ENCODE measurements at regions not wholly inside any gene's neighbourhood (a gene's known extent, or its start where the extent isn't known, plus 50 kb on each side); places are given as distances from the start of the nearest gene placed in this dataset.

DNA sequence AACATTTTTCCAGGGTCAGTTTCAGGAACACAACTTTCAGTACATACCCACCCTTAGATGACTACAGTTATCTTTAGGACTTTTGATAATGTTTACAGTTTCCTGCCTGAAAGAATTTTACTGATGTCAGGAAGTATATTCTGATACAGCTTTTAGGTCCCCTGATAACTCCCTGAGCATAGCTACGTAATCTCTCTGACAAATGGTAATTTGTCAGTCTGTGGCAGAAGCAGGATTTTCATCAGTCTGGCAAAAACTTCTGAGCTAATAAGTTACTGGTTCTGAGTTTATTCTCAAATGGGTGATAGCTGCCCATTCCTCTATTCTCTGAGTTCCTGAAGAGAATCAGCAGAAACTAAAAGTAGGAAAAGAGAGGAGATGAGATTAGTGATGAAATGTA is 270.1 kb upstream of the MTPN start:
- H3K9me3 ChIP-seq: no peaks in the 10 kb centered on the region
- WGBS, 5 donors: 24 to 48% (median 35%) methylated on average over 1 of the region's 1 CpG

GRCh38 chr7:136245327-136246004 is 268.3 kb upstream of the MTPN start:
- H3K4me1 ChIP-seq: no peaks in the 10 kb centered on the region
- intact Hi-C loops (cut with DNase I; ENCODE audit: low total_unique reads): no loop called here
- DNase-seq: no peak
- H3K9me3 ChIP-seq: no peaks in the 10 kb centered on the region
- no peak for TF ChIP-seq POLR2A (IDR thresholded peaks at IDR 0.05)
- no peak for TF ChIP-seq EP300 (IDR thresholded peaks at IDR 0.05)
- no peak for TF ChIP-seq POLR2AphosphoS5 (IDR thresholded peaks at IDR 0.05)
- TF ChIP-seq, protein P1, sequence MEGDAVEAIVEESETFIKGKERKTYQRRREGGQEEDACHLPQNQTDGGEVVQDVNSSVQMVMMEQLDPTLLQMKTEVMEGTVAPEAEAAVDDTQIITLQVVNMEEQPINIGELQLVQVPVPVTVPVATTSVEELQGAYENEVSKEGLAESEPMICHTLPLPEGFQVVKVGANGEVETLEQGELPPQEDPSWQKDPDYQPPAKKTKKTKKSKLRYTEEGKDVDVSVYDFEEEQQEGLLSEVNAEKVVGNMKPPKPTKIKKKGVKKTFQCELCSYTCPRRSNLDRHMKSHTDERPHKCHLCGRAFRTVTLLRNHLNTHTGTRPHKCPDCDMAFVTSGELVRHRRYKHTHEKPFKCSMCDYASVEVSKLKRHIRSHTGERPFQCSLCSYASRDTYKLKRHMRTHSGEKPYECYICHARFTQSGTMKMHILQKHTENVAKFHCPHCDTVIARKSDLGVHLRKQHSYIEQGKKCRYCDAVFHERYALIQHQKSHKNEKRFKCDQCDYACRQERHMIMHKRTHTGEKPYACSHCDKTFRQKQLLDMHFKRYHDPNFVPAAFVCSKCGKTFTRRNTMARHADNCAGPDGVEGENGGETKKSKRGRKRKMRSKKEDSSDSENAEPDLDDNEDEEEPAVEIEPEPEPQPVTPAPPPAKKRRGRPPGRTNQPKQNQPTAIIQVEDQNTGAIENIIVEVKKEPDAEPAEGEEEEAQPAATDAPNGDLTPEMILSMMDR (IDR thresholded peaks at IDR 0.05): no peak
- no peaks in the 10 kb centered on the region for H3K36me3 ChIP-seq
- no peak overlapping the region for H3K27ac ChIP-seq
- no peak overlapping the region for H3K4me3 ChIP-seq
- 72 to 80% (median 76%) methylated on average over 3 of the region's 3 CpGs for WGBS, 5 donors
- no peaks in the 10 kb centered on the region for H3K27me3 ChIP-seq

More for the DNA sequence above, 270.1 kb upstream of the MTPN start:
- DNase-seq: no peak
- TF ChIP-seq, protein P1 (IDR thresholded peaks at IDR 0.05): no peak
- no peak for TF ChIP-seq POLR2A (IDR thresholded peaks at IDR 0.05)
- TF ChIP-seq POLR2AphosphoS5 (IDR thresholded peaks at IDR 0.05): no peak
- no peak for TF ChIP-seq EP300 (IDR thresholded peaks at IDR 0.05)
- intact Hi-C loops (cut with DNase I; ENCODE audit: low total_unique reads): no loop called here
- no peaks in the 10 kb centered on the region for H3K4me1 ChIP-seq
- no peak overlapping the region for H3K4me3 ChIP-seq
- no peaks in the 10 kb centered on the region for H3K27me3 ChIP-seq
- no peak overlapping the region for H3K27ac ChIP-seq
- H3K36me3 ChIP-seq: no peaks in the 10 kb centered on the region

DNA sequence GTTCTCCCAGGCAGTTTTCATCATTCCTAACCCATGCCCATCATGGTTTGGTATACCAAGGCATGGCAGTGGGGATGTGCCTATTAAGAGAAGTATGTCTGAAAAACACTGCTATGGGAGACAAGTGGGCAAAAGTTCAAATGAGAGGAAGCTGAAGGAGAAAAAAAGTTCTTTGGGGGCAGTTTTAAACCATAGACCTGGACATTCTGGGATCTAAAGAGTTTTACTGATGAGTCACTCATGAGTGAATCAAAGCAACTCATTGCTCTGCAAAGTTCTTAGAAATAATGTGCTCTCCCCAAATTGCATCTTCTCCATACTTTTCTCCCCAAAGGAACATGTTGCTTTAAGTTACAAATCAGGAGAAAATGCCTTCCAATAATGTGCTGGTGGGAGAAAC is 256.9 kb upstream of the MTPN start:
- Histone ChIP-seq H3K9me3 (peaks cover 0 to 19% (median 7%) of the 10 kb centered on the region in 4 donors), H3K36me3 (no peaks in the 10 kb centered on the region), H3K27me3 (no peaks in the 10 kb centered on the region), H3K4me3 (no peak overlapping the region), H3K4me1 (no peaks in the 10 kb centered on the region), H3K27ac (no peak overlapping the region)
- intact Hi-C loops (cut with DNase I; ENCODE audit: low total_unique reads): no loop called here
- TF ChIP-seq POLR2AphosphoS5 (IDR thresholded peaks at IDR 0.05) (no peak), POLR2A (IDR thresholded peaks at IDR 0.05) (no peak), EP300 (IDR thresholded peaks at IDR 0.05) (no peak)
- TF ChIP-seq, protein P1 (IDR thresholded peaks at IDR 0.05): no peak
- no peak for DNase-seq

GRCh38 chr7:136230210-136230609 is 253.1 kb upstream of the MTPN start:
- WGBS, 5 donors: 42 to 53% (median 52%) methylated on average over 1 of the region's 1 CpG
- H3K4me3 ChIP-seq: no peak overlapping the region

More at GRCh38 chr7:136230210-136230609, 253.1 kb upstream of the MTPN start:
- Histone ChIP-seq H3K9me3 (peaks cover 0 to 15% (median 4%) of the 10 kb centered on the region in 4 donors), H3K27ac (no peak overlapping the region), H3K4me1 (no peaks in the 10 kb centered on the region), H3K27me3 (no peaks in the 10 kb centered on the region), H3K36me3 (no peaks in the 10 kb centered on the region)
- no peak for TF ChIP-seq EP300 (IDR thresholded peaks at IDR 0.05)
- TF ChIP-seq POLR2AphosphoS5 (IDR thresholded peaks at IDR 0.05): no peak
- no peak for TF ChIP-seq POLR2A (IDR thresholded peaks at IDR 0.05)
- TF ChIP-seq, protein P1 (IDR thresholded peaks at IDR 0.05): no peak
- no peak for DNase-seq
- intact Hi-C loops (cut with DNase I; ENCODE audit: low total_unique reads): no loop called here

Measured in stomach (tissue), 8 donors.